ENCODE measurements at regions not wholly inside any gene's neighbourhood (a gene's known extent, or its start where the extent isn't known, plus 50 kb on each side); places are given as distances from the start of the nearest gene placed in this dataset.

GRCh38 chr16:26197707-26198106, 505.9 kb downstream of the HS3ST4 start (continued):
- TF ChIP-seq ZBTB11 (CRISPR knock-in tag; IDR thresholded peaks at IDR 0.05) (no peak), ZBTB33 (CRISPR knock-in tag; IDR thresholded peaks at IDR 0.05) (no peak), PCBP2 (IDR thresholded peaks at IDR 0.05; ENCODE audit: low read depth, low read length, poor library complexity, severe bottlenecking) (no peak)

- intact Hi-C loops (cut with micrococcal nuclease): no loop called here
- BruUV-seq (replicated peaks): no TSS peak
- no peaks in the 10 kb centered on the region for H3K4me1 ChIP-seq (replicated peaks in 1 of 2; ENCODE audit: control insufficient read depth in 2 of 2, insufficient read depth in 2 of 2, low read length in 2 of 2)
- in situ Hi-C loops (cut with MboI): no loop called here
- ChIA-PET POLR2A (no interaction called here), CTCF (ENCODE audit: low intra/inter-chr PET ratio) (no interaction called here)
- no peaks in the 10 kb centered on the region for H3K27me3 ChIP-seq (ENCODE audit: control insufficient read depth in 2 of 2, insufficient read depth in 2 of 2, low read length in 2 of 2)
- H3K9ac ChIP-seq (ENCODE audit: insufficient read depth in 1 of 2, low read depth in 2 of 2, low read length in 2 of 2): no peak overlapping the region
- no peaks in the 10 kb centered on the region for H4K20me1 ChIP-seq (replicated peaks; ENCODE audit: control insufficient read depth, insufficient read depth, low read length)
- FAIRE-seq (no peak), ATAC-seq (no peak), DNase-seq (ENCODE audit: extremely low read depth in 1 of 4, low spot score in 3 of 4) (no peak)
- no peaks in the 10 kb centered on the region for H3K9me1 ChIP-seq (ENCODE audit: control insufficient read depth, insufficient read depth, low read length)
- no peaks in the 10 kb centered on the region for H3K9me3 ChIP-seq (replicated peaks; ENCODE audit: control insufficient read depth, insufficient read depth, low read depth, low read length)
- H3K4me2 ChIP-seq (ENCODE audit: insufficient read depth, low read length): no peak overlapping the region
- no peak overlapping the region for H3K4me3 ChIP-seq
- TF ChIP-seq BCL6 (CRISPR knock-in tag; IDR thresholded peaks at IDR 0.05): no peak
- TF ChIP-seq ZSCAN29 (IDR thresholded peaks at IDR 0.05): no peak
- no peak for TF ChIP-seq PTTG1 (tag; IDR thresholded peaks at IDR 0.05; ENCODE audit: low read depth)
- H3K36me3 ChIP-seq (ENCODE audit: control insufficient read depth, insufficient read depth, low read length): no peaks in the 10 kb centered on the region
- 0% methylated on average over 5 of the region's 5 CpGs for WGBS (ENCODE audit: insufficient coverage, low coverage, missing lambda C conversion rate)
- H2AFZ ChIP-seq (ENCODE audit: low read depth, low read length): no peak overlapping the region
- H3K79me2 ChIP-seq (ENCODE audit: control insufficient read depth, insufficient read depth, low read length): no peaks in the 10 kb centered on the region
- no peak overlapping the region for H3K27ac ChIP-seq (ENCODE audit: extremely low read depth, low read depth, low read length)
Observed at GRCh38 chr16:26198221-26198620, 506.5 kb downstream of the HS3ST4 start.
